Neural cell (in vitro differentiated cells): ENCODE measurements at regions not wholly inside any gene's neighbourhood (a gene's known extent, or its start where the extent isn't known, plus 50 kb on each side); places are given as distances from the start of the nearest gene placed in this dataset.

Experiments
- H2AFZ ChIP-seq: fragments of 200-600, 300-800 bp; sonication (generic), shearing (Covaris generic); 2 replicates; pipeline ENCODE4 v1.6.0; 2014; ENCODE audit warnings: low read depth, mild to moderate bottlenecking, antibody characterized with exemption, low read length, moderate library complexity
- H3F3A ChIP-seq: fragments of 200-600 bp; shearing (Covaris generic); 2 replicates; pipeline ENCODE4 v1.6.1; 2016; ENCODE audit warnings: mild to moderate bottlenecking, moderate library complexity, mixed read lengths, antibody characterized with exemption, low read length; ENCODE audit not compliant: insufficient read depth, poor library complexity, severe bottlenecking
- H3K27ac ChIP-seq: fragments of 200-600, 300-800 bp; sonication (generic), shearing (Covaris generic); 2 replicates; pipeline ENCODE4 v1.5.1; 2014; ENCODE audit warnings: mild to moderate bottlenecking, low read length, moderate library complexity
- H3K27me3 ChIP-seq: fragments of 300-800, 200-600 bp; sonication (generic), shearing (Covaris generic); 2 replicates; pipeline ENCODE4 v1.6.0; 2014; ENCODE audit warnings: mild to moderate bottlenecking, low read depth, low read length, moderate library complexity; ENCODE audit not compliant: insufficient read depth
- H3K36me3 ChIP-seq: fragments of 300-800, 200-600 bp; sonication (generic), shearing (Covaris generic); 2 replicates; pipeline ENCODE4 v1.5.1; 2014; ENCODE audit warnings: mild to moderate bottlenecking, antibody characterized with exemption, low read length, moderate library complexity; ENCODE audit not compliant: insufficient read depth
- H3K4me2 ChIP-seq: fragments of 300-800, 200-600 bp; sonication (generic), shearing (Covaris generic); 2 replicates; pipeline ENCODE4 v1.6.0; 2014; ENCODE audit warnings: mild to moderate bottlenecking, low read length
- H3K4me3 ChIP-seq: fragments of 300-800, 200-600 bp; sonication (generic), shearing (Covaris generic); 2 replicates; pipeline ENCODE4 v1.5.1; 2014; ENCODE audit warnings: mild to moderate bottlenecking, low read length, moderate library complexity
- H3K79me2 ChIP-seq: fragments of 200-600 bp; shearing (Covaris generic); replicated peaks from 2 replicates; pipeline ENCODE4 v1.6.0; 2014; ENCODE audit warnings: mild to moderate bottlenecking, low read length, moderate library complexity; ENCODE audit not compliant: insufficient read depth
- H3K9ac ChIP-seq: fragments of 300-800, 200-600 bp; sonication (generic), shearing (Covaris generic); 2 replicates; pipeline ENCODE4 v1.6.1; 2016; ENCODE audit warnings: mild to moderate bottlenecking, low read length, mixed read lengths
- H3K9me2 ChIP-seq: fragments of 200-600 bp; shearing (Covaris generic); 2 replicates; pipeline ENCODE4 v1.6.1; 2016; ENCODE audit warnings: mild to moderate bottlenecking, low read length, mixed read lengths; ENCODE audit not compliant: insufficient read depth
- H3K9me3 ChIP-seq: fragments of 200-600, 300-800 bp; sonication (generic), shearing (Covaris generic); 2 replicates; pipeline ENCODE4 v1.6.1; 2016; ENCODE audit warnings: mild to moderate bottlenecking, mixed run types, low read length, moderate library complexity, mixed read lengths
- H4K20me1 ChIP-seq: fragments of 200-600 bp; shearing (Covaris generic); 2 replicates; pipeline ENCODE4 v1.6.1; 2016; ENCODE audit warnings: mild to moderate bottlenecking, mixed run types; ENCODE audit not compliant: insufficient read depth
- CTCF ChIP-seq: fragments of 450-650 bp; IDR thresholded peaks from 2 replicates; pipeline ENCODE4 v1.5.1; 2014; ENCODE audit warnings: antibody characterized with exemption, mild to moderate bottlenecking, moderate library complexity; ENCODE audit not compliant: poor library complexity, severe bottlenecking
- EP300 ChIP-seq: fragments of 450-650 bp; conservative IDR thresholded peaks from 2 replicates; pipeline ENCODE4 v1.6.1; 2014; ENCODE audit warnings: antibody characterized with exemption, mild to moderate bottlenecking, moderate library complexity; ENCODE audit not compliant: poor library complexity, severe bottlenecking
- EZH2 ChIP-seq: fragments of 200-600, 300-800 bp; shearing (Covaris generic), sonication (generic); IDR thresholded peaks from 2 replicates; pipeline ENCODE4 v1.6.1; 2014; ENCODE audit warnings: antibody characterized with exemption, low read length, borderline replicate concordance, mild to moderate bottlenecking; ENCODE audit not compliant: insufficient read depth, poor library complexity, severe bottlenecking
- MXI1 ChIP-seq: fragments of 450-650 bp; conservative IDR thresholded peaks from 2 replicates; pipeline ENCODE4 v1.6.1; 2014; ENCODE audit warnings: antibody characterized with exemption, mild to moderate bottlenecking; ENCODE audit not compliant: poor library complexity, severe bottlenecking
- POLR2AphosphoS5 ChIP-seq: IDR thresholded peaks from 2 replicates; pipeline ENCODE4 v1.6.1; 2012
- RAD21 ChIP-seq: fragments of 450-650 bp; conservative IDR thresholded peaks from 2 replicates; pipeline ENCODE4 v1.6.1; 2014; ENCODE audit warnings: antibody characterized with exemption, mild to moderate bottlenecking, moderate library complexity
- REST ChIP-seq: IDR thresholded peaks from 2 replicates; pipeline ENCODE4 v1.6.1; 2012; ENCODE audit warnings: borderline replicate concordance
- SMC3 ChIP-seq: fragments of 450-650 bp; conservative IDR thresholded peaks from 2 replicates; pipeline ENCODE4 v1.6.1; 2014; ENCODE audit warnings: antibody characterized with exemption, mild to moderate bottlenecking, moderate library complexity; ENCODE audit not compliant: poor library complexity
- TAF1 ChIP-seq: IDR thresholded peaks from 2 replicates; pipeline ENCODE4 v1.6.1; 2012; ENCODE audit warnings: low read depth

- Histone ChIP-seq H3K27me3 (no peaks in the 10 kb centered on the region), H4K20me1 (no peaks in the 10 kb centered on the region)
Observed at GRCh38 chr1:87810166-87810565, 481.5 kb downstream of the LMO4 start.

GRCh38 chr1:87812871-87813577, 484.3 kb downstream of the LMO4 start:
- H3K9me2 ChIP-seq = no peaks in the 10 kb centered on the region
- H3K4me2 ChIP-seq = no peak overlapping the region
- H3K9me3 ChIP-seq = no peaks in the 10 kb centered on the region
- no peak overlapping the region for H3K27ac ChIP-seq
- H3F3A ChIP-seq = no peaks in the 10 kb centered on the region
- H3K9ac ChIP-seq = no peak overlapping the region
- H3K79me2 ChIP-seq = no peaks in the 10 kb centered on the region
- H4K20me1 ChIP-seq = no peaks in the 10 kb centered on the region
- no peak overlapping the region for H3K4me3 ChIP-seq
- no peaks in the 10 kb centered on the region for H3K27me3 ChIP-seq
- H2AFZ ChIP-seq = no peak overlapping the region
- no peaks in the 10 kb centered on the region for H3K36me3 ChIP-seq
- TF ChIP-seq RAD21 (no peak), REST (no peak), EP300 (no peak), MXI1 (no peak), EZH2 (no peak), POLR2AphosphoS5 (no peak), SMC3 (no peak), TAF1 (no peak)

More at GRCh38 chr1:87810166-87810565, 481.5 kb downstream of the LMO4 start:
- Histone ChIP-seq H3K36me3 (no peaks in the 10 kb centered on the region), H3K9me2 (no peaks in the 10 kb centered on the region), H3F3A (no peaks in the 10 kb centered on the region), H2AFZ (no peak overlapping the region), H3K79me2 (no peaks in the 10 kb centered on the region), H3K27ac (no peak overlapping the region), H3K9me3 (no peaks in the 10 kb centered on the region), H3K9ac (no peak overlapping the region), H3K4me2 (no peak overlapping the region), H3K4me3 (no peak overlapping the region)
- no peak for TF ChIP-seq MXI1
- no peak for TF ChIP-seq EZH2
- TF ChIP-seq TAF1 = no peak
- no peak for TF ChIP-seq SMC3
- TF ChIP-seq RAD21 = no peak
- TF ChIP-seq REST = no peak
- TF ChIP-seq EP300 = no peak
- no peak for TF ChIP-seq CTCF
- TF ChIP-seq POLR2AphosphoS5 = no peak
